ENCODE measurements at regions not wholly inside any gene's neighbourhood (a gene's known extent, or its start where the extent isn't known, plus 50 kb on each side); places are given as distances from the start of the nearest gene placed in this dataset.
"Not testable (repeated sequence)": the region's sequence is repeated elsewhere in the genome, so short reads cannot be mapped to it uniquely, and the experiment has no call there.

DNA sequence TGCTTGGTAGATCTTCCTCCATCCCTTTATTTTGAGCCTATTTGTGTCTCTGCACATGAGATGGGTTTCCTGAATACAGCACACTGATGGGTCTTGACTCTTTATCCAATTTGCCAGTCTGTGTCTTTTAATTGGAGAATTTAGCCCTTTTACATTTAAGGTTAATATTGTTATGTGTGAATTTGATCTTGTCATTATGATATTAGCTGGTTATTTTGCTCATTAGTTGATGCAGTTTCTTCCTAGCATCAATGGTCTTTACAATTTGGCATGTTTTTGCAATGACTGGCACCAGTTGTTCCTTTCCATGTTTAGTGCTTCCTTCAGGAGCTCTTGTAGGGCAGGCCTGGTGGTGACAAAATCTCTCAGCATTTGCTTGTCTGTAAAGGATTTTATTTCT, 72.4 kb downstream of the HNRNPD start:
- DNase-seq, result not testable (repeated sequence)

DNA sequence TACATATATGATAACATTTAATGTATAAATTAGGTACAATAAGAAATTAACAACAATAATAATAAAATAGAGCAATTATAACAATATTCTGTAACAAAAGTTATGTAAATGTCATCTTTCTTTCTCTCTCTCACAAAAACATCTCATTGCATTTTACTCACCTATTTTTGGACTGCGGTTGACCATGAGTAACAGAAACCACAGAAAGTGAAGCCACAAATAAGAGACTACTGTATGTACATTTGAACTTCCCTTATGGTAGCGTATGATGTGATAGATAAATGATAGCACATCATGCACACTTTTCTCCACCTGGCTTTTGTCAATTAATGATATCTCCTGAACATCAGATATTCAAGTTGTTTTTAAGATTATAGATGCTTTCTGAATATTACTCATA, 80.5 kb downstream of the HNRNPD start:
- no peak for DNase-seq

DNA sequence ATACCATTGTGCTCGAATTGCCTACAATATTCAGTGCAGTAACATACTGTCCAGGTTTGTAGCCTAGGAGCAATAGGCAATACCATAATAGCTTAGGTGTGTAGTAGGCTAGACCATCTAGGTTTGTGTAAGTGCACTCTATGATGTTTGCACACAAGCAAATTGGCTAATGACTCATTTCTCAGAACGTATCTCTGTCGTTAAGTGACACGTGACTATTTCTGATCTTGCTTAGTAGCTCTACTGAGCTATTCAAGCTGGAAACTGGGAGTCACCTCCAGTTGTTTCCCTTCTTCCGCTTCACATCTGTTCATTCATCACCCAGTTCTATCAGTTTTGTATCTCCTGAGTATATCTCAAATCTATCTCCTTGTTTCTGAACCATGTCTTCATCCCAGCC, 86.1 kb downstream of the HNRNPD start:
- peak; percentile 82 for DNase-seq

DNA sequence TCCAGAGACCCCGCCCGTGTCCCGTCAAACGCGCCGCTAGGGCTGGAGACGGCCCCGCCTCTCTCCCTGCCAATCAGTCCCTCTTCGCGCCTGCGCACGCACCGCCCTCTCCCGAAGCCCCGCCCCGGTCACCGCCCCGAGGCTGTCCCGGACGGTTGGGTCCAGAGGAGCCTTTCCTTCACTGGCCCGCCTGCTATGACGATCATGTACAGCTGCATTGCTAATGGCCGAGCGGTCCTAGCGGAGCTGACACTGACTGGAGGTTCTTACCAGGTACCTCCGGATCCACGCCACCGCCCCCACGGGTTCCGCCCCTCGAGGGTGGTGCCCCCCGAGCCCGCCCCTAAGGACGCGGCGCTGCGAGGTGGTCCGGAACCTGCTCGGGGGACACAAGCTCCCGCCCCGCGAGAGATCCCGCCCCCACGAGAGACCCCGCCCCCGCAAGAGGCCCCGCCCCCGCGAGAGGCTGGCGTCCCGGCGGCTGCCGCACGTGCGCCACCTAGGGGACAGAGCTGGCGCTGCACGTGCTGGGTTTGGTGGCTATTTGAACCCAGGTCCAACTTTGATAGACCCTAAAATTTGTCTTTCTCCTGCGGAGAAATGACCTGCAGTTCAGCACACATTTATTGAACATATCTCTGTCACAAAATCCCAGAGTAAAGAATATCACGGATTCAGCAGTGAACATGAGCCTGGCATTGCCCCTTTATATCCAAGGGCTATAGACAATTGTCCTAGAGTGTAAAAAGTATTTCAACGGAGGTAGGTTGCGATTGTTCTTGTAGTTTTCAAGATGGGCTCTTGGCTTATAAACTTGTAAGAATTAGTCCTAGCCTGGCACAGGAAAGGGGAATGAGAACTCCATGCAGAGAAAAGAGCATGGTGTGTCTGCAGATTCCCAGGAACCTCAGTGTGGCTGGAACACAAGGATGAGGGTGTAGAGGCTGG, 88.7 kb downstream of the HNRNPD start:
- DNase-seq, result peak; percentile 98

DNA sequence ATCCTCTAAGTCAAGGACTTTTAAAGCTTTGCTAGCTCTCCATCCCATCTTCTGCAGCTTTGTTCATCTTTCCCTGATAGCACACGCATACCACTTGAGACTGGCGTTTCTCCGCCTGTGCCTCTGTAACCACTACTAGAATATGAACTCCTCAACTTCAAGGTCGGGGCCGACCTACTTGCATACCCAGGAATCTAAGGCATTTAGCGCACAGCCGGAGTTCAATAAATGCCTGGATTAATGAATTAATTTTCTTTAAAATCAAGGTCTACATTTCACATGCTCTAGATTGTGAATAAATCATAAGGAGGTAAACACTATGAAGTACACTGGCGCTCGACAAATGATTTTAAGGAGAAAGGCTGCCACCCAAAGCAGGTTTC, 89.3 kb downstream of the HNRNPD start:
- no peak for DNase-seq

DNA sequence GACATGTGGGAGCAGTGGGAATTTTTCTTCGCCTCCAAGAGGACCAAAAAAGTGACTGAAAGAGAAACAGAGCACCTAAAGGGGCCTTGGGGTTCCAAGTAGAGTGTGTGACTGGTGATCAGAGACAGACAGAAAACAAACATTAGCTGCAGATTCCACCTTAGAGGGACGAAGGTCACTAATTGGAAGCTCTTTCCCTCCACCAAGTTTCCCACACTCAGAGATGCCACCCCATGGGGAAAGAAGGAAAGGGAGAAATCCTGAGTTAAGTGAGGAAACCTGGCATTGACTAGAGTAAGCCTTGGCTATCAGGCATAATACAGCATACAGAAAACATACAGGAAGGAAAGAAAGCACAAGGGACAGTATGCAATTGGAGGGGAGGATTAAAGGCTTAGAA, 90.9 kb downstream of the HNRNPD start:
- no peak for DNase-seq

DNA sequence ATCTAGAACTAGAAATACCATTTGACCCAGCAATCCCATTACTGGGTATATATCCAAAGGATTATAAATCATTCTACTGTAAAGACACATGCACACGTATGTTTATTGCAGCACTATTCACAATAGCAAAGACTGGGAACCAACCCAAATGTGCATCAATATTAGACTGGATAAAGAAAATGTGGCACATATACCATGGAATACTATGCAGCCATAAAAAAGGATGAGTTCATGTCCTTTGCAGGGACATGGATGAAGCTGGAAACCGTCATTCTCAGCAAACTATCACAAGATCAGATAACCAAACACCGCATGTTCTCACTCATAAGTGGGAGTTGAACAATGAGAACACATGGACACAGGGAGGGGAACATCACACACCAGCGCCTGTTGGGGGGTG, 94.2 kb downstream of the HNRNPD start:
- DNase-seq, result not testable (repeated sequence)

DNA sequence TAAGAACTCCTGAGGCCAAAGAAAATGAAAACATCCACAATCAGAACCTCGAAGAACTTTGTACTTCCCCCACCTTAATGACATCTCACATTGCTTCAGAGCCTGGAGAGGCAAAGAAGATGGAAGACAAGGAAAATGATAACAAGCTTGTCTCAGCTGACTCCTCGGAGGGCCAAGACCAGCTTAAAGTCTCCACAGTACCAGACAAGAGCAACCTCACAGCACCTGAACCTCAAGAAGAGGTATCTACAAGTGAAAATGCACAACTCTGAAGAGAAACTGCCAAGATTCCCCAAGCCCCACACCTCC, 97.5 kb downstream of the HNRNPD start:
- DNase-seq, result no peak

DNA sequence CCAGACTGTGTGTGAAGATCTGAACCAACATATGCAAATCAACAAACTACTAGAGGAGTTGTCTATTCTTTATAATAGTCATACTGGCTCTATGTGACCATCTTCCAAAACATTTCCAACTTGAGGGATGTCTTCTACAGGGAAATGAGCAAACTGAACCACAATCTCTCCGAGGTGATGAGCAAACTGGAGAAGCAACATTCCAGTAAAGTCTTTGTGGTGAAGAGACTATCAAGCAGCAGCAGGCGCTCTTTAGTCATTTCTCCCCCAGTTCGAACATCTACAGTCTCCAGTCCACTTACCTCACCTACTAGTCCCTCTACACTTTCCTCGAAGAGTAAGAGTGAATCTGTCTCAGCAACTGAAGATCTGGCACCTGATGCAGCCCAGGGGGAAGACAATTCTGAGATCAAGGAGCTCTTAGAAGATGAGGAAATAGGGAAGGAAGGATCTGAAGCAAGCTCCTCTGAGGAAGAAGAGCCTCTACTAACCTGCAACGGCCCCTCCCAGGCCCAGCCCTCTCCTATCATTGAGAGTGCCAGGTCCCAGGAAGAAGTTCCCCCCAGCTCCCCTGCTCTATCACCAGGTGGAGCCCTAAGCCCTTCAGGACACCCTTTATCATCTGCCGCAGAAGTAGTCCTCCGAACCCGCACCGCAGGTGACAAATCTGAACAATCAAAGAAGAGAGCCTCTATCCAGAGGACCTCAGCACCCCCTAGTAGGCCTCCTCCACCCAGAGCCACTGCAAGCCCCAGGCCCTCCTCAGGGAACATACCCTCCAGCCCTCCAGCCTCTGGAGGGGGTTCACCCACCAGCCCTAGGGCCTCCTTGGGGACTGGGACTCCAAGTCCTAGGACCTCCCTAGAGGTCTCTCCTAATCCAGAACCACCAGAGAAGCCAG, 98.1 kb downstream of the HNRNPD start:
- no peak for DNase-seq

DNA sequence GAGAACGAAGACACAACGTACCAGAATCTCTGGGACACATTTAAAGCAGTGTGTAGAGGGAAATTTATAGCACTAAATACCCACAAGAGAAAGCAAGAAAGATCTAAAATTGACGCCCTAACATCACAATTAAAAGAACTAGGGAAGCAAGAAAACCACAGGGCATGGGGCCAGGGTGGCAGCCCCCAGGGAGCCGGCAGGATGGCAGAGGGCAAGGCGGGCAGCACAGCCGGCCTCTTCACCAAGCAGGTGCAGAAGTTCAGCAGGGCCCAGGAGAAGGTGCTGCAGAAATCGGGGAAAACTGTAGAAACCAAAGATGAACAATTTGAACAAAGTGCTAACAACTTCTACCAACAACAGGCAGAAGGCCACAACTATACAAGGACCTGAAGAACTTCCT, 99.1 kb downstream of the HNRNPD start:
- DNase-seq, result not testable (repeated sequence)

DNA sequence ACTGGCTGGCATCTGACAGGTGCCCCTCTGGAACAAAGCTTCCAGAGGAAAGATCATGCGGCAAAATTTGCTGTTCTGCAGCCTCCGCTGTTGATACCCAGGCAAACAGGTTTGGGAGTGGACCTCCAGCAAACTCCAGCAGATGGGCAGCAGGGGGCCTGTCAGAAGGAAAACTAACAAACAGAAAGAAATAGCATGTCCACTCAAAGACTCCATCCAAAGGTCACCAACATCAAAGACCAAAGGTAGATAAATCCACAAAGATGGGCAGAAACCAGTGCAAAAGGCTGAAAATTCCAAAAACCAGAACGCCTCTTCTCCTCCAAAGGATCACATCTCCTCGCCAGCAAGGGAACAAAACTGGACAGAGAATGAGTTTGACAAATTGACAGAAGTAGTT, 101.3 kb downstream of the HNRNPD start:
- DNase-seq, result not testable (repeated sequence)

DNA sequence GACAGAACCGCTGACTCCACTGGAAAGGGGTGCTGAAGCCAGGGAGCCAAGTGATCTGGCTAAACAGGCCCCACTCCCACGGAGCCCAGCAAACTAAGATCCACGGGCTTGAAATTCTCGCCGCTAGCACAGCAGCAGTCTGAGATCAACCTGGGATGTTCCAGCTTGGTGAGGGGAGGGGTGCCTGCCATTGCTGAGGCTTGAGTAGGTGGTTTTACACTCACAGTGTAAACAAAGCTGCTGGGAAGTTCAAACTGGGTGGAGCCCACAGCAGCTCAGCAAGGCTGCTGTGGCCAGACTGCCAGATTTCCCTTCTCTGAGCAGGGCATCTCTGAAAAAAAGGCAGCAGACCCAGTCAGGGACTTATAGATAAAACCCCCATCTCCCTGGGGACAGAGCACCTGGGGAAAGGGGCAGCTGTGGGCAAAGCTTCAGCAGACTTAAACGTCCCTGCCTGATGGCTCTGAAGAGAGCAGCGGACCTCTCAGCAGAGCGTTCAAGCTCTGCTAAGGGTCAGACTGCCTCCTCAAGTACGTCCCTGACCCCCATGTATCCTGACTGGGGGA, 101.8 kb downstream of the HNRNPD start:
- DNase-seq, result peak; percentile 28

DNA sequence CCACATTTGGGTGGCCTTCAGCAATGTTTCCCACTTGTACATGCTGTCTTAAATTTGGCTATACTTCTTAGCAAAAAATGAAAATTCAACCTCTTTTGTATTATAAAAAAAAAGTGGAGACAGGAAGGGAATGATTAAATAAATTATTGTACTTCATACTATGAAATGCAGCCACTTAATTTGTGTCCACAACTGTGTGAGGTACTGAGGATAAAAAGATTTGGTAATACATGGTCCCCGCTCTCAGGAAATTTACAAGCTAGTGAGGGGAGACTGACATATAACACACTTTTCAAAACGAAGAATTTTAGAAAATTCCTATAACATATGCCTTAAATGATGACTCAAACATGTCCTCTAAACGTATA, 105.0 kb downstream of the HNRNPD start:
- no peak for DNase-seq

DNA sequence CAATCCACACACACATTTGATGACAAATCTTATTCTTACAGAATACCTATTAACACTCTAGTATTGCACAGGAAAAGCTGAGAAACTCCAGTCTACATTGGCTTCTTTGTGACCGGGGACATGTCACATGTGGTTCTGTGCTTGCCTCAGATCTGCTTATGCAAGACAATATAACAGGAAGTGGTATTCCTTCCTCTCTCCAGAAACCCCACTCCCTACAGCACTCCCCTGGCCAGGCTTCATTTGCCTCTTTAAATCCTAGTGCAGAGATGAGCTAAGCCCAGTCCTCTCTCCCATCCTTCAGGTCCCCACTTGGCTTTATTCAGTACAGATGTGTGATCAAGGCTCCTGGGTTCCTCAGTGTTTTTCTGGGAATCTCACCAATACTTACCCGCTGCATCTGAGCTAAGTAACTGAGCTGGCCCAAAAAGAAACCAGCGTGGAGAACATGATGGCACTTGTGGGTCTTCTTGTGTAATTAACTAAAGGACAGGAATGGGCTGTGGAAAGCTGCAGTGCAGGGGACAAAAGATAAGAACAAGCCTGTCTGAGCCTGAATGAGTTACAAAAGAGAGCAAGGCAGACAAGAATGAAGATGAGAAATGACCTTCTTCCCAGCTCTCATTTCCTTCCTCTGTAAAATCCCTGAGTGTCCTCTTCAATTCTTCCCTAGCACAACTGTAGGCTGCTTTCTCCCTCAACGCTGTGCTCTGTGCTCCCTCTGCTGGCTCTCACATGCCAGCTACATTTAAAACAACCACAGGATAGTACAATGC, 105.6 kb downstream of the HNRNPD start:
- peak; percentile 78 for DNase-seq

DNA sequence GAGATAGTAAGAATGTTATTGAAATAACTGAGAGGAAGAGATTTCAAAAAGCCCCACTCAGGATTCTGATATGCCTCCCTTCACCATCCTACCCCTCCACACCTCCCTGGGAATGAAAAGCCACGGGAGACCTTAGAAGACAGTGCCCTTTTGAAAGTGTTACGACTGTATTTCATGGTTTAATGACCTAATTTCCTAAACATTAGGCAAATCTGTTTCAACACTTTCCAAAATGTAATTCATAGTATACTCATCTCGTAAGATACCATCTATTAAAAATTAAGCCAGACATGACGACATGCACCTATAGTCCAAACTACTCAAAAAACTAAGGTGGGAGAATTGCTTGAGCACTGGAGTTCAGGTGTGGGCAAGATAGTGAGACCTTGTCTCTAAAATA, 106.3 kb downstream of the HNRNPD start:
- no peak for DNase-seq

DNA sequence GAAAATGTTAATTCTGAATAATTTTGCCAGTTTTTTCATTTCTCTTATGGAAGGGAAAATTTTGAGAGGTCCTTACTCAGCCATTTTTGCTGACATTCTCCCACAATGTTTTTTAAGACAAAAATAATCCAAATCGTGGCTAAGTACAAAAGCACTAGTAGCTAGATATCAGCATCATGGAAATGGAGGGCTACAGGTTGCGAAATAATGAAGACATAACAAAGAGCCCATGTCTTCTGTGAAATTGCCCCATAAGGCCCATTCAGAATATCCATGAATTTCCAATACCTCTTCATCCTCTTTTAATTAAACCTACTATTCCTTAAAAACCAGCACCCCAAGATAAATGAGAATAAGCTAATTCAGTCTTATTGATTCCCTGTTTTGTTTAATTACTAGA, 107.4 kb downstream of the HNRNPD start:
- no peak for DNase-seq

DNA sequence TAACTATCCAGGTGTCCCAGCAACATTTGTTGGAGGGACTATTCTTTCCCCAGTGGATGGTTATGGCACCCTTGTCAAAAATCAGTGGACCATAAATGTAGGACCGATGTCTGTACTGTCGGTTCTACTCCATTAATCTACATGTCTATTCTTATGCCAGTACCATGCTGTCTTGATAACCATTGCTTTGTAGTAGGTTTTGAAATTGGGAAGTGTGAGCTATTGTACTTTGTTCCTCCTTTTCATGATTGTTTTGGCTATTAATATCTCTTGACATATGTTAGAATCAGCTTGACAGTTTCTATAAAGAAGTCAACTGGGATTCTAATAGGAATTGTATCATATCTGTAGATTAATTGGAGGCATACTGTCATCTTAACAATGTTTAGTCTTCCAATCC, 112.7 kb downstream of the HNRNPD start:
- no peak for DNase-seq

DNA sequence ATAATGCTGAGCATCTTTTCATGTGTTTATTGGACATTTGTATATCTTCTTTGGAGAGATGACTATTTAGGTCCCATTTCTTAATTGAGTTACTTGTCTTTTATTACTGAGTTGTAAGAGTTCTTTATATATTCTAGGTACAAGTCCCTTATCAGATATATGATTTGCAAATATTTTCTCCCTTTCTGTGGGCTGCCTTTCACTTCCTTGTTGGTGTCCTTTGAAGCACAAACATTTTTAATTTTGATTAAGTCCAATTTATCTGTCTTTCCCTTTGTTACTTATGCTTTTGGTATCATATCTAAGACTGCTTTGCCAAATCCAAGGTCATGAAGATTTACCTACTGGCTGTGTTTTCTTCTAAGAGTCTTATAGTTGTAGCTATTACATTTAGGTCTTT, 113.2 kb downstream of the HNRNPD start:
- no peak for DNase-seq

DNA sequence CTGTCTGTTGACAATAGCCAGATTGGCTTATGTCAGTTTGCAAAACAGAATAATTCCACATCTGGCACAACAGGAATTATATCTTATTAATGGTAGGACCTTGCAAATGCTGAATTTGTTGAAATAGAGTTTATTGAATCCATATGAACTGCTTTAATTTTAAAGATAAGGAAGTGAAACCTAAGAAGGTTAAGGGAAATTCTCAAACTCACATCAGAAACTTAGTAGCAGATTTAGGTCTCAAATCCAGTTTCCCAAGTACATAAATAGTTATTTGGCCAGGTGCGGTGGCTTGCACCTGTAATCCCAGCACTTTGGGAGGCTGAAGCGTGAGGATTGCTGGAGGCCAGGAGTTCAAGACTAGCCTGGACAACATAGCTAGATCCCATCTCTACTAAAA, 117.1 kb downstream of the HNRNPD start:
- no peak for DNase-seq

DNA sequence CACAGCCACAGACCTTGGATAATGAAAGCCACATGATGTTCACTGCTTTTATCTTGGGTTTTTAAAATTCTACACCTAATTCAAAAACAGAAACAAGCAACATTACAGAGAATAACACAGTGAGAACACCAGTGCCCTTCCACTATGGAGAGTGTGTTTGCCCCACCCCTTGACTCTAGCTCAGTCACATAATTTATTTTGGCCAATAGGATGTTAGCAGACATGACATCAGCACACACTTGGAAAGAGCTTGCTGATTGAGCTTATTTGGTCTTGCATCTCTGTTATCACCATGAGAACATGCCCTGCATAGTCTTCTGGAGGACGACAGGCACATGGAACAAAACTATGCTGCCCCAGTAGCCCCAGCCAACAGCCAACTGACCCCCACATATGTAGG, 118.1 kb downstream of the HNRNPD start:
- DNase-seq, result no peak

DNA sequence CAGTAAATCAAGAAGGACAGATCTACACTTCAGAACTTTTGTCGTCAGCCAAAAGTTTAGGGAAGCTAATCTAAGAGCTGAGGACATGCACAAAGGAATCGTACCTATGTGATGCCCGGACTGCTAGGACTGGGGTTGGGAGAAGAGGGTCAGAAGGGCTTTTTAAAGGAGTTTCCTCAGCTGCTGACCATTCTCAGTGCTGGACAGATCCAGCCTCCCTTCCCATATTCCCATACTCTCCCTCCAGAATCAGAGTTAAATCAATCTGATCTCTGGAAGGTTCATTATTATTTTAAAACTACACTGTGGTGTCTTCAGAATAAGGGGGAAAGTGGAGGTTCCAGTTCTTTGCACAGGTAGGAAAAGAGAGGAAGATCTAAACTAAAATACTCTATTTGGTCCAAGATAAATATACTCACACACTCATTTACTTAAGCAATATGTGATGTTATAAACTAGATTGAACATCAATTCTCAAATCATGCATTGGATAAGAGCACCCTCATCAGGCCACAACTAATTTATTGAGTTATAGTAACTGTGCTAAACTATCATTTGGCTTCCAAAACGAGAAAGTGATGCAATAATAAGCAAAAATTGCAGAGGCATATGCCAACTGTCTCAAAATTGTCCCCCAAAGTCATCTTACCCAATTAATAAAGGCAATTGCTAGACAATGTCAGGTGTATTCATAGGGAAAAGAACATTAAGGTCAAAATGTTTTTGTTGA, 124.7 kb downstream of the HNRNPD start:
- no peak for DNase-seq

DNA sequence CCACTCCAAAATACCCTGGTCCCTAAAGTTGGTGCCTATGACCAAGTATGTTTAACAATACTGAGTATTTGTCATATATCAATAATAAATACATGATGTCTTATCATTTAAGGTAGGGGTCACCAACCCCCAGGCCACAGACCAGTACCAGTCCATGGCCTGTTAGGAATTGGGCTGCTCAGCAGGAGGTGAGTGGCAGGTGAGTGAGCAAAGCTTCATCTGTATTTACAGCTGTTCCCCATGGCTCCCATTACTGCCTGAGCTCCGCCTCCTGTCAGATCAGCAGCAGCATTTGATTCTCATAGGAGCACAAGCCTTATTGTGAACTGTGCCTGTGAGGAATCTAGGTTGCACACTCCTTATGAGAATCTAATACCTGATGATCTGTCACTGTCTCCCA, 126.2 kb downstream of the HNRNPD start:
- DNase-seq, result peak; percentile 26

Measured in DMS53 (cell line).